C4-2B (cell line): ENCODE measurements at regions not wholly inside any gene's neighbourhood (a gene's known extent, or its start where the extent isn't known, plus 50 kb on each side); places are given as distances from the start of the nearest gene placed in this dataset.
"Not testable (repeated sequence)": the region's sequence is repeated elsewhere in the genome, so short reads cannot be mapped to it uniquely, and the experiment has no call there.

ENCODE experiments used
- H3K27ac ChIP-seq: fragments of 450-650 bp; 2 replicates; pipeline ENCODE4 v1.5.1; 2017
- CTCF ChIP-seq: fragments of 450-650 bp; conservative IDR thresholded peaks from 2 replicates; pipeline ENCODE4 v1.5.1; 2017; ENCODE audit warnings: mild to moderate bottlenecking
- ZFX ChIP-seq: fragments of 450-650 bp; IDR thresholded peaks from 2 replicates; pipeline ENCODE4 v1.6.1; 2017

GRCh38 chr9:26219961-26220360 lies 541.7 kb upstream of the TUSC1 start:
- TF ChIP-seq CTCF (no peak), ZFX (no peak)

GRCh38 chr9:26216702-26217101 lies 538.5 kb upstream of the TUSC1 start:
- TF ChIP-seq CTCF (no peak), ZFX (no peak)
- no peak overlapping the region for H3K27ac ChIP-seq

More at GRCh38 chr9:26219961-26220360, 541.7 kb upstream of the TUSC1 start:
- H3K27ac ChIP-seq: no peak overlapping the region

DNA sequence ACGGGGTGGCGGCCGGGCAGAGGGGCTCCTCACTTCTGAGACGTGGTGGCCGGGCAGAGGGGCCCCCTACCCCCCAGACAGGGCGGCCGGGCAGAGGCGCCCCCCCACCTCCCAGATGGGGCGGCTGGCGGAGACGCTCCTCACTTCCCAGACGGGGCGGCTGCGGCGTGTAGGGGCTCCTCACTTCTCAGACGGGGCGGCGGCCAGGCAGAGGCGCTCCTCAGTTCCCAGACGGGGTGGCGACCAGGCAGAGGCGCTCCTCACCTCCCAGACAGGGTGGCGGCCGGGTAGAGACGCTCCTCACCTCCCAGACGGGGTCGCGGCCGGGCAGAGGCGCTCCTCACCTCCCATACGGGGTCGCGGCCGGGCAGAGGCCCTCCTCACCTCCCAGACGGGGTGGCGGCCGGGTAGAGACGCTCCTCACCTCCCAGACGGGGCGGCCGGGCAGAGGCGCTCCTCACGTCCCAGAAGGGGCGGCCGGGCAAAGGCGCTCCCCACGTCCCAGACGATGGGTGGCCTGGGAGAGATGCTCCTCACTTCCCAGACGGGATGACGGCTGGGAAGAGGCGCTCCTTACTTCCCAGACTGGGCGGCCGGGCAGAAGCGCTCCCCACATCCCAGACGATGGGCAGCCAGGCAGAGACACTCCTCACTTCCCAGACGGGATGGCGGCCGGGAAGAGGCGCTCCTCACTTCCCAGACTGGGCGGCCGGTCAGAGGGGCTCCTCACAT lies 536.6 kb upstream of the TUSC1 start:
- not testable (repeated sequence) for H3K27ac ChIP-seq

DNA sequence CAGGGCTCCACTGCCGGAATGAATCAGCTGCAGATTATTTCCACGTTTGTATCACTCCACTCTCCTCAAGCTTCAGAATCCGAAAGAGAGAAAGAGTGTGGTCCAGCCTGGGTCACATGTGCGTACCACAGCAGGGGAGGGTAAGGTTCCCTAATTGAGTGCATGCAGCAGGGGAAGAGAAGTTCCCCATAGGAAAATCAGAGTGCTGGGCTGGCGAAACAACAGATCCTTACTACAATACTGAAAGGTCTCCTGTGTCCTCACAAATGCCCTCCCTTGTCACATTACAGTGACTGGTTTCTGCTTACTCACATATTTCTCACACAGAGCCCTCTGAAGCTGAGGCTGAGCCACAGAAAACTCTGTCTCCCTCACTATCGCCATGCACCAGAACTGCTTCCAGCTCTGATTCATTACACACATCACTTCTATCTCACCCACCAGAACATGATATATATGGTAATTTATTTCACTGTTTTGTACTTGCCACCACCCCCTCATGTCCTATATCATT lies 532.2 kb upstream of the TUSC1 start:
- H3K27ac ChIP-seq: no peak overlapping the region
- TF ChIP-seq CTCF (no peak), ZFX (no peak)

- H3K27ac ChIP-seq: no peak overlapping the region
- no peak for TF ChIP-seq CTCF
- no peak for TF ChIP-seq ZFX
Observed at GRCh38 chr9:26205261-26205660, 527.0 kb upstream of the TUSC1 start.

- TF ChIP-seq CTCF: no peak
- no peak for TF ChIP-seq ZFX
- H3K27ac ChIP-seq: no peak overlapping the region
Observed at GRCh38 chr9:26193237-26193636, 515.0 kb upstream of the TUSC1 start.

- TF ChIP-seq ZFX (no peak), CTCF (no peak)
- no peak overlapping the region for H3K27ac ChIP-seq
Observed at GRCh38 chr9:26191711-26192110, 513.5 kb upstream of the TUSC1 start.

- H3K27ac ChIP-seq: no peak overlapping the region
- TF ChIP-seq ZFX (no peak), CTCF (no peak)
Observed at GRCh38 chr9:26181836-26182235, 503.6 kb upstream of the TUSC1 start.
